OCI-M2 (cell line): ENCODE measurements at regions not wholly inside any gene's neighbourhood (a gene's known extent, or its start where the extent isn't known, plus 50 kb on each side); places are given as distances from the start of the nearest gene placed in this dataset.
"Not testable (repeated sequence)": the region's sequence is repeated elsewhere in the genome, so short reads cannot be mapped to it uniquely, and the experiment has no call there.

ENCODE experiments used
- DNase-seq: peaks from one replicate; lab custom pipeline; 2025; ENCODE audit not compliant: unreplicated experiment; lab: John Stamatoyannopoulos, UW

DNA sequence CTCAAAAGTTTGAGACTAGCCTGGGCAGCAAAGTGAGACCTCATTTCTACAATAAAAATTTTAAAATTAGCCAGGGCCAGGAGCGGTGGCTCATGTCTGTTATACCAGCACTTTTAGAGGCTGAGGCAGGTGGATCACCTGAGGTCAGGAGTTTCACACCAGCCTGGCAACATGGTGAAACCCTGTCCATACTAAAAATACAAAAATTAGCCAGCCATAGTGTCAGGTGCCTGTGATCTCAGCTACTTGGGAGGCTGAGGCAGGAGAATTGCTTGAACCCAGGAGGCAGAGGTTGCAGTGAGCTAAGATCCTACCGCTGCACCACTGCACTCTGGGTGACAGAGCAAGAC lies 85.1 kb upstream of the MAP4 start:
- not testable (repeated sequence) for DNase-seq

DNA sequence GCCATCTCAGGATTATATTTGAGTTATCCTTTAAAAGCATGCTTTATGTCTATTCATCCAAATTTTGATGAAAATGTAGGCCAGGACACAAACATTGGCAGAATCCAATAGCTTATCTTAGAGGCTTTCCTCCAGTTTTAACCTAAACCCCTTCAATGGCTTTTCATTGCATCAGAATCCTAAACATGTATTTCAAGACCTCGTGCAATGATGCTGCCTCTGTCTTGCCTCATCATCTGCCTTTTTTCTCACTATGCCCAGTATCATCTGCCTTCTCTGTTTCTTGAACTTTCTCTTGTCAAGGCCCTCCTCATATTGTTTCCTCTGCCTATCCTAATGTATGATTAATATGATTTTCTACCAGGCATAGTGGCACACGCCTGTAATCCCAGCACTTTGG lies 76.1 kb upstream of the MAP4 start:
- DNase-seq: no peak

DNA sequence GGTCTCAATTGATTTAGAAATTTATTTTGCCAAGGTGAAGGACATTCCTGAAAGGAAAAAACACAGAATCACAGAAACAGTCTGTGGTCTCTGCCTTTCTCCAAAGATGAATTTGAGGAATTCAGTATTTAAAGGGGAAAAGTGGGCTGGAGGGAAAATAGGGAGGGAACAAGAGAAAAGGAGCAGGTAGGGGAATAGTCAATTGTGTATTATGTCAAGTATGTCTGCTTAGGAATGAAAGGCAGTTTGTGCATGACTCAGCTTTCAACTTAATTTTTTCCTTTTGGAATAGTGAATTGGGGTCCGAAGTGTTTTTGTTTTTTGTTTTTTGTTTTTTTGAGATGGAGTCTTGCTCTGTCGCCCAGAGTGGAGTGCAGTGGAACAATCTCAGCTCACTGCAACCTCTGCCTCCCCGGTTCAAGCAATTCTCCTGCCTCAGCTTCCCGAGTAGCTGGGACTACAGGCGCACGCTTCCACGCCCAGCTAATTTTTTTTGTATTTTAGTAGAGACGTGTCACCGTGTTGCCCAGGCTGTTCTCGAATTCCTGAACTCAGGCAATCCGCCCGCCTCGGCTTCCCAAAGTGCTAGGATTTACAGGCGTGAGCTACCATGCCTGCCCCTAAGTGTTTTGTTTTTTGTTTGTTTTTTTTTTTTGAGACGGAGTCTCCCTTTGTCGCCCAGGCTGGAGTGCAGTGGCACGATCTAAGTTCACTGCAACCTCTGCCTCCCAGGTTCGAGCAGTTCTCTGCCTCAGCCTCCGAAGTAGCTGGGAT lies 74.1 kb upstream of the MAP4 start:
- no peak for DNase-seq

DNA sequence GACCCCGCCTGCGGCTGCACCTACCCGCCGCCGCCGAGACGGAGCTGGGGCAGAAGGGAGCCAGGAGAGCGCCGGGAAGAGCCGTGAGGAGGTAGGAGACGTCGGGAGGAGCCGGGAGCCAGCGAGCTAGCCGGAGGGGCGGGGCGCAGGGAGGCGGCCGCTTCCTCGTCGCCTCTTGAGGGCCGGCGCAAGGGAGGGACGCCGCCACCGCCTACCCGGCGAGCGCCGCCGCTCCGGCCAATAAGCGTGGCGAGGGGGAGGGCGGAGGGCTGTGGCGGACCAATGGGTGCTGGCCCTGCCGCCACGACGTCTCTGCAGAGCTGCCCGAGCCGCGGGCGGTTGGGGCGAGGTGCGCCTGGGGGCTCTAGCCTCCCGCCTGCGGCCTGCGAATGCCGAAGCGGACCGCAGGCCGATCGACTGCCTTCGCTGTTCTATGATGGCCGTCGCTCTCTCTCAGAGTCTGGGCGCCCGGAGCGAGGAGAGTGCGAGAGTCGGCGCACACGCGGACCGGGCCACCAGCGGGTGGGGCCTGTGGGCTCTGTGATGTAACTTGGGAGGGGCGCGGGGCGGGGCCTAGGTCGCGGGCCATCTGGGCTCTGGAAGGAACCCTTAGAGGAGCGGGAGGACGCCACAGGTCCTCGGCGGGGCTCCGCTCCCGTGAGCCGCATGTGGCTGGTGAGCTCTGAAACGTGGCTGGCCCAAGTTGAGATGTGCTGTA lies 72.7 kb upstream of the MAP4 start:
- DNase-seq: peak; percentile 78

DNA sequence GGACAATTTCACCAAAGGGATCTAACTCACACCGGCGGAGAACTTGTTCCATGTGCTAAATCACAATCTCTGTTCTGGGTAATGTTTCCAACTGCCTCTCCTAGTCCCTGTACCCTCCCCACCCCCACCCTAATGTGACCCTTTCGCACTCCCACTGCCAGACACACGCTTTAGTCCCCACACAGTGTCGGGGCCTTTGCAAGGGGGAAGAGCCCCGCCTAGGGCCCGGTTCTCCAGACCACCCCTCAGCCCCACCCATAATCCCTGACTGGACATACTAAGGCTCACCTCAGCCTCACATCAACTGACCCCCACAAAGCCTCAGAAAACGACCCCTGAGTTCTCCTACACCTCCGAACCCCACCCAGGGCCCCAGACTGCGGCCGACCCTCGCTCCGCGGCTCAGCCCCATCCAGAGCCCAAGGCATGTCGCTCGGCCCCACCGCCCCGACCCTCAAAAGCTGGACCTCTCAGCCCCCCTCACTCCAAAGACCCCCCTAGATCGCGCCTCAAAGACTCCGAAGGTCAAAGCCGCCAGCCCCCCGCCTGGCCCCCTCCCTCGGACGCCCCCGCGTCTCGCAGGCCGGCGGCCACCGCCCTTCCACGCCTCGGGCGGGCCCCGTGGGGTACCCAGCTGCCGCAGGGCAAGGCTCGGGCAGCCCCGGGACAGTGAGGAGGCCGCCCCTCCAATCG lies 72.0 kb upstream of the MAP4 start:
- DNase-seq: no peak

DNA sequence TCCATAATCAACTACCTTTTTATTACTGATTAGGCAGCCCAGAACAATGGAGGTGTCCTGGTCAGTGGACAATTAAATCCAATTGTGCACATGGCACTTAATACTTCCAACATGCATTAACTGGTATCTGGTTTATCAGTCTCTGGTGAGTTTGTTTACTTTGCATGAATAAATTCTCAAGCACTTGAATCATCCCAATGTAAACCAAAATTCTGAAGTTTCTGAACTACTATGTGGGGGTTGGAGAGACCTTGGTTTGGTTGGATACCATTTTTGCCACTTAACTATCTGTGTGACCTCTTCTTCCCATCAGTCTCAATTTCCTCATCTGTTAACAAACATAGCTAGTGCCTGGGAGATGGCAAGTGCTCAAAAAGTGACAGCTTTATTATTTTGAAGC lies 70.5 kb upstream of the MAP4 start:
- DNase-seq: no peak

DNA sequence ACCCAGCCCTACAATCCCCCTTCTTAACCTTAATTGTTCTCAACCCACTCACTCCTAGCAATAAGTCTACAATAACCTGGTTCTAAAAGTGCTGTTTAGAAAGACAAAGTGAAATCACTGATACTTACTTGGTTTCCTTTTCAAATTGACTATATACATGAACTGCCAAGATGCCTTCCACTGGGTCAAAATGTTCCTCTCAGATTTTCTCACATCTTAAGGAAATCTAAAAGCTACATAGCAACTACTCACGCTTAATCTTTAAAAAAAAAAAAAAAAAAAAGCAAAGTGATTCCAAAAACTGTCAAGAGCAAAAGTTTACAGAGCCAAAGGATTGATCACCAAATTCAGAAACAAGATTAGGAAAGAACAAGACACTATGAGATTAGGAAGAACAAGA lies 68.7 kb upstream of the MAP4 start:
- DNase-seq: no peak

DNA sequence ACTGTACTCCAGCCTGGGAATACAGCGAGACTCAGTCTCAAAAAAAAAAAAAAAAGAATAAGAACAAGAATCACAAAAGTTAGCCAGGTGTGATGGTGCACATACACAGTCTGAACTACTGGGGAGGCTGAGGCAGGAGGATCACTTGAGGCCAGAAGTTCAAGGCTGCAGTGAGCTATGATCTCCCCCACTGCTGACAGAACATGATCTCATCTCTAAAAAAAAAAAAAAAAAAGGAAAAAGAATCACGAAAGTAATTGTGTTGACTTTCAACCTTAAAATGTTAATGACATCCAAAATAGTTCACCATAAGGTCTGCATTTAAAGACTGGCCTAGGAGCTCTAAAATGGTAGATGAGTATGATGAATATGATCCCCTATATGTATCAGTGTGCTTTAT lies 68.0 kb upstream of the MAP4 start:
- DNase-seq: no peak

DNA sequence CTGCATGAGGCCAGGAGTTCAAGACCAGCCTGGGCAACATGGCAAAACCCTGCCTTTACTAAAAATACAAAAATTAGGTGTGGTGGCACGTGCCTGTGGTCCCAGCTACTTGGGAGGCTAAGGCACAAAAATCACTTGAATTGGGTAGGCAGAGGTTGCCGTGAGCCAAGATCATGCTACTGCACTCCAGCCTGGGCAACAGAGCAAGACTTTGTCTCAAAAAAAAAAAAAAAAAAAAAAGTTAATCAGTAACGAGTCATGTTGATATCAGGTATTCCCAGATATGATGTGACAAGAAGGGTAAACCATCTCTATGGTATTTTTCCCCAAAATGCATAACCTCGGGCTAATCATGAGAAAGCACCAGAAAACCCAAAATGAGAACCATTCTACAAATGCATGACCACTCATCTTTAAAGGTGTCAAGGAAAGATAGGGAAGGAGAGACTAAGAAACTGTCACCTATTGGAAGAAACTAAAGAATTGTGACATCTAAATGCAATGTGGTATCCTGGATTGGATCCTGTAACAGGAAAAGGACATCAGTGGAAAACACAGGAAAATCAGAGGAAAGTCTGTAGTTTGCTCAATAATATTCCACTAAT lies 66.5 kb upstream of the MAP4 start:
- no peak for DNase-seq

DNA sequence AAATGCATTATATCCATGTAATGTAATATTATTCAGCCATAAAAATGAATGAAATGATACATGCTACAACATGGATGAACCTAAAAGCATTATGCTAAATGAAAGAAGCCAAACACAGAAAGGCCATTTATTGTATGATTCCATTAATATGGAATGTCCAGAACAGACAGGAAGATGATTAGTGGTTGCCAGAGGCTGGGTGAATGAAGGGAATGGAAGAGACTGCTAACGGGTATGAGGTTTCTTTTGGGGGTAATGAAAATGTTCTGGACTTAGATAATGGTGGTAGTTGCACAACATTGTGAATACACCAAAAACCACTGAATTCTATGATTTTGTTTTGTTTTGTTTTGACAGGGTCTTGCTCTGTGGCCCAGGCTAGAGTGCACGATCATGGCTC lies 61.6 kb upstream of the MAP4 start:
- no peak for DNase-seq

DNA sequence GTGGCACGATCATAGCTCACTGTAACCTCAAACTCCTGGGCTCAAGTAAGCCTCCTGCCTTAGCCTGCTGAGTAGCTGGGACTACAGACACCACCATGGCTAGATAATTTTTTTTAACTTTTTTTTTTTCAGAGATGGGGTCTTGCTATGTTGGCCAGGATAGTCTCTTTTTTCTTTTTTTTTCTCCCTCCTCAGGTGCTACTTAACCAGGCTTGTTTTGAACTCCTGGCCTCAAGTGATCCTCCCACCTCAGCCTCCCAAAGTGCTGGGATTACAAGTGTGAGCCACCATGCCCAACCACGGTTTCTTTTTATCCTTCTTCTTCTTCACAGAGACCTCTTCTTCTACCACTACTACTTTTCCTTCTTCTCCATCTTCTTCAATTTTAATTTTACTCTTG lies 53.8 kb upstream of the MAP4 start:
- DNase-seq: no peak

DNA sequence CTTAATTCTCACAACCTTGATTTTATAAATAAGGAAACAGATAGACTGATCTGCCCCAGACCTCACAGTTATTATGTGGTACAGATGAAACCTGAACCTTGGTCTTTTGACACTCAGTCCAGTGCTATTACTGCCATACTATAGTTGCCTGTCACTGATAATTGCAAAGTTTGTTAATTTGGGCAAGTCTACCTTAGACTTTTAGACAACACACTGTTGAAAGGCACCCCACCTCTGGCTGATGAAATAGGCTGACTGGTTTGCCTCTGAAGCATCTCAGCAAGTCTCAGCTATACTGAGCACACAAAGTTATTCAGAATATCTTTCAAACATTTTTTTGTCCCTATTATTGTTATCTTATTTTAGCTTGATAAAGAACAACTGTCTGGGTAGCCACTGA lies 53.1 kb upstream of the MAP4 start:
- no peak for DNase-seq

DNA sequence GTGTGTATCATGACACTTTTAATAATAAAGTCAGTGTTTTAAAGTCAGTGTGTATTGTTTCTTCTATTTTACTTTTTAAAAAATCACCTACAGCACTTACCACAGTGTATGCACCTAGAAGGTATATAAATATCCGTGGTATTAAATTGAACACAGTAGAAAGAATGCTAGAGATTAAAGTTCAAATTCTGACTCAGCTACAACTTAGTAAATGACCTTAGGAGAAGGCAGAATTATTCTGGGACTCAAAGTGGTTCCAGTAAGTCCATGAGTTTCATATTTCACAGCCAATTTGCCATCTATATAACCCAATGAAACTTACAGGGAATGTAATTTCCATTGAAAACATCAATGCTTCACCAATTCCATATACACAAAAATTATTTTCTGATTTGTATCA lies 52.7 kb upstream of the MAP4 start:
- no peak for DNase-seq

DNA sequence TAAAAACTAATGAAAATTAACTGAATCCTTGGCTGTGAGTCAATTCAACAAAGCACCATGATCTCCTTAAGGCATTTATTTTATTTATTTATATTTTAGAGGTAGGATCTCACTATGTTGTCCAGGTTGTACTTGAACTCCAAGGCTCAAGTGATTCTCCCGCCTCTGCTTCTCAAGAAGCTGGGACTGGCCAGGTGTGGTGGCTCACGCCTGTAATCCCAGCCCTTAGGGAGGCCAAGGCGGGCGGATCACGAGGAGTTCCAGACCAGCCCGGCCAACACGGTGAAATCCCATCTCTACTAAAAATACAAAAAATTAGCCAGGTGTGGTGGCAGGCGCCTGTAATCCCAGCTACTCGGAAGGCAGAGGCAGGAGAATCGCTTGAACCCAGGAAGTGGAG lies 52.1 kb upstream of the MAP4 start:
- DNase-seq: not testable (repeated sequence)

DNA sequence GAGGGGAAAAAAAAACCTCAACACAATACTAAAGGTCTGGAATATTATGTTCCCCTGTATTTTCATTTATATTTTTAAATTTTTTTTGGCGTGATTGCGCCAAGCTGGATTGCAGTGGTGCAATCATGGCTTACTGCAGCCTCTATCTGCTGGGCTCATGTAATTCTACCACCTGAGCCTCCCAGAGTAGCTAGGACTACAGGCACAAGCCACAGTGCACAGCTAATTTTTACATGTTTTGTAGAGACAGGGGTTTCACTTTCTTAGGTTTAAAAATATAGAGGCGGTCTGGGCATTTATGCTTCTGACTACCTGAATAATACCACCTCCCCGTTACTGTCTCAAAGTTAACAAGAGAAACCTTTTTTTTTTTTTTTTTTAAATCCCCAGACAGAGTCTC lies 51.1 kb upstream of the MAP4 start:
- no peak for DNase-seq
